ENCODE measurements at regions not wholly inside any gene's neighbourhood (a gene's known extent, or its start where the extent isn't known, plus 50 kb on each side); places are given as distances from the start of the nearest gene placed in this dataset.

DNA sequence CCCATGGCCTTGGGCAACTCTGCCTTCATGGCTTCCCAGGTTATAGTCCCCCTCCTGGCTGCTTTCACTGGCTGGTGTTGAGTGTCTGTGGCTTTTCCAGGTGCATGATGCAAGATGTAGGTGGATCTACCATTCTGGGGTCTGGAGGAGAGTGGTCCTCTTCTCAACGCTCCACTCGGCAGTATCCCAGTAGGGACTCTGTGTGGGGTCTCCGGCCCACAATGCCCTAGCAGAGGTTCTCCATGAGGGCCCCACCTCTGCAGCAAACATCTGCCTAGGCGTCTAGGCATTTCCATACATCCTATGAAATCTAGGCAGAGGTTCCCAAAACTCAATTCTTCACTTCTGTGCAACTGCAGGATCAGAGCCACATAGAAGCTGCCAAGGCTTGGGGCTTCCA lies 763.4 kb upstream of the EPHA5 start:
- in situ Hi-C loops (cut with HindIII; ENCODE audit: low sequenced_read_pairs) = no loop called here
- H3K4me3 ChIP-seq (ENCODE audit: low read depth, low read length) = no peak overlapping the region
- no peak for DNase-seq (ENCODE audit: low read depth)
- TF ChIP-seq, protein P1, sequence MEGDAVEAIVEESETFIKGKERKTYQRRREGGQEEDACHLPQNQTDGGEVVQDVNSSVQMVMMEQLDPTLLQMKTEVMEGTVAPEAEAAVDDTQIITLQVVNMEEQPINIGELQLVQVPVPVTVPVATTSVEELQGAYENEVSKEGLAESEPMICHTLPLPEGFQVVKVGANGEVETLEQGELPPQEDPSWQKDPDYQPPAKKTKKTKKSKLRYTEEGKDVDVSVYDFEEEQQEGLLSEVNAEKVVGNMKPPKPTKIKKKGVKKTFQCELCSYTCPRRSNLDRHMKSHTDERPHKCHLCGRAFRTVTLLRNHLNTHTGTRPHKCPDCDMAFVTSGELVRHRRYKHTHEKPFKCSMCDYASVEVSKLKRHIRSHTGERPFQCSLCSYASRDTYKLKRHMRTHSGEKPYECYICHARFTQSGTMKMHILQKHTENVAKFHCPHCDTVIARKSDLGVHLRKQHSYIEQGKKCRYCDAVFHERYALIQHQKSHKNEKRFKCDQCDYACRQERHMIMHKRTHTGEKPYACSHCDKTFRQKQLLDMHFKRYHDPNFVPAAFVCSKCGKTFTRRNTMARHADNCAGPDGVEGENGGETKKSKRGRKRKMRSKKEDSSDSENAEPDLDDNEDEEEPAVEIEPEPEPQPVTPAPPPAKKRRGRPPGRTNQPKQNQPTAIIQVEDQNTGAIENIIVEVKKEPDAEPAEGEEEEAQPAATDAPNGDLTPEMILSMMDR (IDR thresholded peaks at IDR 0.05; ENCODE audit: low read depth, low read length, missing control alignments) = no peak

DNA sequence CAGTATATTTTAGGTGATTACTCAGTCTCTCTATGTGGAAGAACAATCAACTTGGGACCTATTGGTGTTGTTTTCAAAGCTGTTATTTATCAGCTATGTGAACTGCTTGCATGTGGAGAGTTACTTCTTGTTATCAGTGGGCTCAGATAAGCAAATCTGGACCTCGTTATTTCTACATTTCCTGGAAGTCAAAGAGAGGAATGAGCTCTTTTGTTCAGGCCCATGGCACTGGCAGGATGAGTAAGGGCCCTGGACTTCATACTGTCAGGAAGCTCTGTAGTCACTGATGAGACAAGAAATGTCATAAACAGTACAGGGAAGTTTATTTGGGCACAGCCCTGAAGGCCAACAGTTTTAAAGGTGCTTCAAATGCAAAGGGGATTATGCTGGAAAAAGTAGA lies 760.6 kb upstream of the EPHA5 start:
- TF ChIP-seq, protein P1 (IDR thresholded peaks at IDR 0.05; ENCODE audit: low read depth, low read length, missing control alignments) = no peak
- DNase-seq (ENCODE audit: low read depth) = no peak

DNA sequence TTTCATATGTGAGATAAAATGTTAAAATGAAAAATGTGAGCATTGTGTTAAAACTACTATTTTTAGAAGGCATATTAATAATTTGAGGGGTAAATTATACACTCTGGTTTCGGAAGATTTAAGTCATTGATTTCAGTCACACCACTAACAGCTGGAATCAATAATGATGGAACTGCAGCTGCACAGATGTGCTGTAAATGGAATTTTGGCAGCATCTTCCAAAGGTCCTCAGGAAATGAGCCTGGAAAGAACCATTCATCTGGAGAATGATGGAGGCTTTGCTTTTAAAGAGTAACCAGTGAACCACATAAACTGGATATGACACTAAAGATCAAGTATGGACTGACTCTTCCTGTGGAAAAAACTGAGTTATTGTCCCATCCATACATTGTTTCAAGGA lies 759.0 kb upstream of the EPHA5 start:
- no peak for DNase-seq (ENCODE audit: low read depth)
- TF ChIP-seq, protein P1 (IDR thresholded peaks at IDR 0.05; ENCODE audit: low read depth, low read length, missing control alignments) = no peak
- H3K4me3 ChIP-seq (ENCODE audit: low read depth, low read length) = no peak overlapping the region
- in situ Hi-C loops (cut with HindIII; ENCODE audit: low sequenced_read_pairs) = no loop called here

More for the DNA sequence above, 760.6 kb upstream of the EPHA5 start:
- no peak overlapping the region for H3K4me3 ChIP-seq (ENCODE audit: low read depth, low read length)
- in situ Hi-C loops (cut with HindIII; ENCODE audit: low sequenced_read_pairs) = no loop called here

DNA sequence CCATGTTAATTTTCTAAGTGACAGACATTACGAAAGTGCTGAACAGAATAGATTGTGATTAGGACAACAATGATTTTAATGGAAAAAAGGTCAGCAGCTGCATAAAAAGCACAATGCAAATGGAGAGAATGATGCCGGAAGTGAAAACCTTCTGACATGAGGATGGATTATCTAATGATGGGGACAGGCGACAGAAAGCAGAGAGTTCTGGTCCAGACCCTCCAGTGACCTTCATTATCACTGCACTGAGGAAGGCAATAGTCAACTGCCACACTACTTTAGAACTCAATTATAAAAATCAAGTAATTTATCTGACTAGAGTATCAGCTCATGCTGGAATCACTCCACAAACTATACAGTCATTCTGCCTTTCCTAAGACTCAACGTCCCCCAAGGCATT lies 746.1 kb upstream of the EPHA5 start:
- in situ Hi-C loops (cut with HindIII; ENCODE audit: low sequenced_read_pairs) = no loop called here
- H3K4me3 ChIP-seq (ENCODE audit: low read depth, low read length) = no peak overlapping the region
- TF ChIP-seq, protein P1 (IDR thresholded peaks at IDR 0.05; ENCODE audit: low read depth, low read length, missing control alignments) = no peak
- no peak for DNase-seq (ENCODE audit: low read depth)

DNA sequence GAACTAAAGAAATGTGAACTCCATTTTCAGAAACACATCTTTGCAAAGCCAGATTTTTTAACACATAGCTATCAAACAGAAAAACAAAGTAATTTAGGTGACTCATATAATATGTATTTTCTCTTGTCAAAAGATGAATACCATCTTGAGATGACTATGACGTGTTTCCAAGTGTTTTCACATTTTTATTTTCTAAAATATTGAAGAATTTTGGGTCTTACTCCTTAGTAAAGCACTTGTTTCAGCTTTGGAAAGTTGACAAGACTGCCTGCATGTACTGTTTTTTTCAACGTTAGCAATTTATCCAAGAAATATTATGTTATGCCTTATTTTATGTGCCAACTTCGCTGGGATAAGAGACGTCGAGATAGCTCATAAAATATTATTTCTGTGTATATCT lies 733.9 kb upstream of the EPHA5 start:
- no peak overlapping the region for H3K4me3 ChIP-seq (ENCODE audit: low read depth, low read length)
- in situ Hi-C loops (cut with HindIII; ENCODE audit: low sequenced_read_pairs) = no loop called here
- TF ChIP-seq, protein P1 (IDR thresholded peaks at IDR 0.05; ENCODE audit: low read depth, low read length, missing control alignments) = no peak
- no peak for DNase-seq (ENCODE audit: low read depth)

DNA sequence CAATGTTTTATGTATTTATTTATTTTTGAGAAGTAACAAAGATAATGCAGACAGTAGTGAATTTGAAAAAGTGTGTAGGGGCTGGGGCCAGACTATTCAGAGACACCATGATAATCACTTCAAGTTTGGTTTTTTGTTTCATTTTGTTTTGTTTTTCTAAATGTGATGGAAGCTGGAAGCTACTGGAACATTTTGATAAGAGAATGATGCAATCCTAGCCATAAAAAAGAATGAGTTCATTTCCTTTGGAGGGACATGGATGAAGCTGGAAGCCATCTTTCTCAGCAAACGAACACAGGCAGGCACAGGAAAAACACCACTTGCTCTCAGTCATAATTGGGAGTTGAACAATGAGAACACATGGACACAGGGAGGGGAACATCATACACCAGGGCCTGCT lies 706.6 kb upstream of the EPHA5 start:
- no peak overlapping the region for H3K4me3 ChIP-seq (ENCODE audit: low read depth, low read length)
- in situ Hi-C loops (cut with HindIII; ENCODE audit: low sequenced_read_pairs) = no loop called here
- TF ChIP-seq, protein P1 (IDR thresholded peaks at IDR 0.05; ENCODE audit: low read depth, low read length, missing control alignments) = no peak

DNA sequence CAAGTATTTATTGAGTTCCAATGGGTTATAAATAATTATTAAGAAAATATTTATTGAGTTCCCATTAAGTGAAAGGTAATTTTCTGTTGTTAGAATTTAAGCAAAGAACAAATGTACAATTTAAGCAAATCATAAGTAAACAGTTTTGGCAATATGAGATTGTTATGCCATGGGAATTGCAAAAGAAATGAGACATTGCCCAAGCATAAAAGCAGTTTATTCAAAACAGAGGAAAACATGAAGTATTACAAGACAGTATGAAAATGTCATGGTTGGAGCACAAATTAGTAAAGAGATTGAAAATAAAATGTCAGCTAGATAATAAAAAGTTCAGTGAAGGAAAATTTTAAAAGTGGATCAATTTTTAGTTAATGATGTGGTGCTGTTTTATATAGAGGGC lies 706.1 kb upstream of the EPHA5 start:
- DNase-seq (ENCODE audit: low read depth) = no peak
- in situ Hi-C loops (cut with HindIII; ENCODE audit: low sequenced_read_pairs) = no loop called here
- H3K4me3 ChIP-seq (ENCODE audit: low read depth, low read length) = no peak overlapping the region
- TF ChIP-seq, protein P1 (IDR thresholded peaks at IDR 0.05; ENCODE audit: low read depth, low read length, missing control alignments) = no peak

More for the DNA sequence above, 706.6 kb upstream of the EPHA5 start:
- DNase-seq (ENCODE audit: low read depth) = no peak

Measured in astrocyte of the cerebellum (primary cell).